ENCODE measurements at regions not wholly inside any gene's neighbourhood (a gene's known extent, or its start where the extent isn't known, plus 50 kb on each side); places are given as distances from the start of the nearest gene placed in this dataset.

GRCh38 chr13:69468624-69469023, 639.0 kb upstream of the ATXN8OS start:
- TF ChIP-seq TAF1 (IDR thresholded peaks at IDR 0.05; ENCODE audit: low read depth, low read length) (no peak), POLR2AphosphoS5 (IDR thresholded peaks at IDR 0.05; ENCODE audit: low read depth, low read length) (no peak), PAX5 (IDR thresholded peaks at IDR 0.05; ENCODE audit: insufficient read depth, low read length, severe bottlenecking) (no peak), POU2F2 (IDR thresholded peaks at IDR 0.05; ENCODE audit: low read depth, low read length) (no peak), SPI1 (IDR thresholded peaks at IDR 0.05; ENCODE audit: low read depth, low read length) (no peak), POLR2A (IDR thresholded peaks at IDR 0.05; ENCODE audit: low read depth, low read length) (no peak)
- FAIRE-seq (no peak), DNase-seq (ENCODE audit: insufficient read length, low spot score) (no peak)

GRCh38 chr13:69461397-69461796, 646.2 kb upstream of the ATXN8OS start:
- no peak for DNase-seq (ENCODE audit: insufficient read length, low spot score)
- FAIRE-seq = no peak
- TF ChIP-seq TAF1 (IDR thresholded peaks at IDR 0.05; ENCODE audit: low read depth, low read length) (no peak), SPI1 (IDR thresholded peaks at IDR 0.05; ENCODE audit: low read depth, low read length) (no peak), PAX5 (IDR thresholded peaks at IDR 0.05; ENCODE audit: insufficient read depth, low read length, severe bottlenecking) (no peak), POU2F2 (IDR thresholded peaks at IDR 0.05; ENCODE audit: low read depth, low read length) (no peak), POLR2AphosphoS5 (IDR thresholded peaks at IDR 0.05; ENCODE audit: low read depth, low read length) (no peak), POLR2A (IDR thresholded peaks at IDR 0.05; ENCODE audit: low read depth, low read length) (no peak)

GRCh38 chr13:69459346-69459745, 648.3 kb upstream of the ATXN8OS start:
- no peak for DNase-seq (ENCODE audit: insufficient read length, low spot score)
- TF ChIP-seq SPI1 (IDR thresholded peaks at IDR 0.05; ENCODE audit: low read depth, low read length) (no peak), POLR2AphosphoS5 (IDR thresholded peaks at IDR 0.05; ENCODE audit: low read depth, low read length) (no peak), TAF1 (IDR thresholded peaks at IDR 0.05; ENCODE audit: low read depth, low read length) (no peak), POU2F2 (IDR thresholded peaks at IDR 0.05; ENCODE audit: low read depth, low read length) (no peak), POLR2A (IDR thresholded peaks at IDR 0.05; ENCODE audit: low read depth, low read length) (no peak), PAX5 (IDR thresholded peaks at IDR 0.05; ENCODE audit: insufficient read depth, low read length, severe bottlenecking) (no peak)
- no peak for FAIRE-seq

GRCh38 chr13:69458013-69458412, 649.6 kb upstream of the ATXN8OS start:
- no peak for FAIRE-seq
- no peak for DNase-seq (ENCODE audit: insufficient read length, low spot score)
- TF ChIP-seq POLR2AphosphoS5 (IDR thresholded peaks at IDR 0.05; ENCODE audit: low read depth, low read length) = no peak
- no peak for TF ChIP-seq POU2F2 (IDR thresholded peaks at IDR 0.05; ENCODE audit: low read depth, low read length)
- no peak for TF ChIP-seq SPI1 (IDR thresholded peaks at IDR 0.05; ENCODE audit: low read depth, low read length)
- TF ChIP-seq POLR2A (IDR thresholded peaks at IDR 0.05; ENCODE audit: low read depth, low read length) = no peak

GRCh38 chr13:69450245-69450644, 657.4 kb upstream of the ATXN8OS start:
- FAIRE-seq = no peak
- TF ChIP-seq SPI1 (IDR thresholded peaks at IDR 0.05; ENCODE audit: low read depth, low read length) (no peak), POU2F2 (IDR thresholded peaks at IDR 0.05; ENCODE audit: low read depth, low read length) (no peak), POLR2AphosphoS5 (IDR thresholded peaks at IDR 0.05; ENCODE audit: low read depth, low read length) (no peak), POLR2A (IDR thresholded peaks at IDR 0.05; ENCODE audit: low read depth, low read length) (no peak), TAF1 (IDR thresholded peaks at IDR 0.05; ENCODE audit: low read depth, low read length) (no peak), PAX5 (IDR thresholded peaks at IDR 0.05; ENCODE audit: insufficient read depth, low read length, severe bottlenecking) (no peak)
- no peak for DNase-seq (ENCODE audit: insufficient read length, low spot score)

- FAIRE-seq = no peak
- DNase-seq (ENCODE audit: insufficient read length, low spot score) = no peak
- TF ChIP-seq TAF1 (IDR thresholded peaks at IDR 0.05; ENCODE audit: low read depth, low read length) = no peak
- TF ChIP-seq SPI1 (IDR thresholded peaks at IDR 0.05; ENCODE audit: low read depth, low read length) = no peak
- no peak for TF ChIP-seq POLR2A (IDR thresholded peaks at IDR 0.05; ENCODE audit: low read depth, low read length)
- TF ChIP-seq POU2F2 (IDR thresholded peaks at IDR 0.05; ENCODE audit: low read depth, low read length) = no peak
- TF ChIP-seq POLR2AphosphoS5 (IDR thresholded peaks at IDR 0.05; ENCODE audit: low read depth, low read length) = no peak
- TF ChIP-seq PAX5 (IDR thresholded peaks at IDR 0.05; ENCODE audit: insufficient read depth, low read length, severe bottlenecking) = no peak
Measured at GRCh38 chr13:69425235-69425634, 682.4 kb upstream of the ATXN8OS start.

- DNase-seq (ENCODE audit: insufficient read length, low spot score) = no peak
- no peak for FAIRE-seq
- TF ChIP-seq POLR2AphosphoS5 (IDR thresholded peaks at IDR 0.05; ENCODE audit: low read depth, low read length) (no peak), POLR2A (IDR thresholded peaks at IDR 0.05; ENCODE audit: low read depth, low read length) (no peak), SPI1 (IDR thresholded peaks at IDR 0.05; ENCODE audit: low read depth, low read length) (no peak)
Measured at GRCh38 chr13:69423844-69424243, 683.8 kb upstream of the ATXN8OS start.

- no peak for TF ChIP-seq POLR2A (IDR thresholded peaks at IDR 0.05; ENCODE audit: low read depth, low read length)
- DNase-seq (ENCODE audit: insufficient read length, low spot score) (no peak), FAIRE-seq (no peak)
Measured at GRCh38 chr13:69418319-69418718, 689.3 kb upstream of the ATXN8OS start.

- FAIRE-seq = no peak
- no peak for TF ChIP-seq TAF1 (IDR thresholded peaks at IDR 0.05; ENCODE audit: low read depth, low read length)
- TF ChIP-seq PAX5 (IDR thresholded peaks at IDR 0.05; ENCODE audit: insufficient read depth, low read length, severe bottlenecking) = no peak
- no peak for TF ChIP-seq POLR2A (IDR thresholded peaks at IDR 0.05; ENCODE audit: low read depth, low read length)
- TF ChIP-seq POU2F2 (IDR thresholded peaks at IDR 0.05; ENCODE audit: low read depth, low read length) = no peak
- TF ChIP-seq SPI1 (IDR thresholded peaks at IDR 0.05; ENCODE audit: low read depth, low read length) = no peak
- TF ChIP-seq POLR2AphosphoS5 (IDR thresholded peaks at IDR 0.05; ENCODE audit: low read depth, low read length) = no peak
- no peak for DNase-seq (ENCODE audit: insufficient read length, low spot score)
Measured at GRCh38 chr13:69410761-69411160, 696.9 kb upstream of the ATXN8OS start.

GRCh38 chr13:69391756-69392155, 715.9 kb upstream of the ATXN8OS start:
- FAIRE-seq (no peak), DNase-seq (ENCODE audit: insufficient read length, low spot score) (no peak)
- TF ChIP-seq POLR2A (IDR thresholded peaks at IDR 0.05; ENCODE audit: low read depth, low read length) (no peak), SPI1 (IDR thresholded peaks at IDR 0.05; ENCODE audit: low read depth, low read length) (no peak), PAX5 (IDR thresholded peaks at IDR 0.05; ENCODE audit: insufficient read depth, low read length, severe bottlenecking) (no peak), POLR2AphosphoS5 (IDR thresholded peaks at IDR 0.05; ENCODE audit: low read depth, low read length) (no peak), POU2F2 (IDR thresholded peaks at IDR 0.05; ENCODE audit: low read depth, low read length) (no peak), TAF1 (IDR thresholded peaks at IDR 0.05; ENCODE audit: low read depth, low read length) (no peak)
